OCI-LY3 (cell line): ENCODE measurements at regions not wholly inside any gene's neighbourhood (a gene's known extent, or its start where the extent isn't known, plus 50 kb on each side); places are given as distances from the start of the nearest gene placed in this dataset.

Experiments
- H2AFZ ChIP-seq: fragments of 200-600, 300-600 bp; shearing (Covaris generic); 2 replicates; pipeline ENCODE4 v1.6.0; 2014; ENCODE audit warnings: antibody characterized with exemption, low read depth, low read length
- H3K27ac ChIP-seq: fragments of 200-600, 300-600 bp; sonication (generic); 2 replicates; pipeline ENCODE4 v1.5.1; 2014; ENCODE audit warnings: mild to moderate bottlenecking, low read length, moderate library complexity, mixed read lengths
- H3K27me3 ChIP-seq: fragments of 200-600, 300-600 bp; sonication (generic); 2 replicates; pipeline ENCODE4 v1.6.1; 2014; ENCODE audit warnings: low read depth, low read length, mixed read lengths
- H3K36me3 ChIP-seq: fragments of 200-600, 300-600 bp; sonication (generic); replicated peaks from 2 replicates; pipeline ENCODE3; 2014; ENCODE audit warnings: low read depth, low read length, mixed read lengths
- H3K4me1 ChIP-seq: fragments of 300-600, 200-600 bp; sonication (generic); 2 replicates; pipeline ENCODE4 v1.6.1; 2014; ENCODE audit warnings: low read length, mixed read lengths
- H3K4me2 ChIP-seq: fragments of 200-600, 300-600 bp; sonication (generic); 2 replicates; pipeline ENCODE4 v1.6.1; 2014; ENCODE audit warnings: low read length, mixed read lengths
- H3K4me3 ChIP-seq: fragments of 300-600, 200-600 bp; sonication (generic); 2 replicates; pipeline ENCODE4 v1.5.1; 2014; ENCODE audit warnings: antibody characterized with exemption, mild to moderate bottlenecking, low read length, moderate library complexity
- H3K79me2 ChIP-seq: fragments of 300-600, 200-600 bp; shearing (Covaris generic); 2 replicates; pipeline ENCODE4 v1.6.1; 2014; ENCODE audit warnings: mild to moderate bottlenecking, low read length, mixed read lengths
- H3K9ac ChIP-seq: fragments of 300-600, 200-600 bp; shearing (Covaris generic); 2 replicates; pipeline ENCODE4 v1.6.0; 2014; ENCODE audit warnings: mild to moderate bottlenecking, low read length, moderate library complexity
- H3K9me3 ChIP-seq: fragments of 200-600, 300-600 bp; shearing (Covaris generic); 2 replicates; pipeline ENCODE4 v1.6.1; 2014; ENCODE audit warnings: low read length, mixed read lengths; ENCODE audit not compliant: insufficient read depth
- H4K20me1 ChIP-seq: fragments of 200-600, 300-600 bp; sonication (generic); 2 replicates; pipeline ENCODE4 v1.6.1; 2016; ENCODE audit warnings: low read length, mixed read lengths; ENCODE audit not compliant: insufficient read depth
- CTCF ChIP-seq: fragments of 200-600, 300-600 bp; sonication (generic); IDR thresholded peaks from 2 replicates; pipeline ENCODE4 v1.5.1; 2014; ENCODE audit warnings: antibody characterized with exemption, low read length, low read depth
- EZH2phosphoT487 ChIP-seq: fragments of 200-600 bp; shearing (Covaris generic); IDR thresholded peaks from 2 replicates; pipeline ENCODE4 v1.6.1; 2018; ENCODE audit warnings: antibody characterized with exemption, mixed run types, low read depth

DNA sequence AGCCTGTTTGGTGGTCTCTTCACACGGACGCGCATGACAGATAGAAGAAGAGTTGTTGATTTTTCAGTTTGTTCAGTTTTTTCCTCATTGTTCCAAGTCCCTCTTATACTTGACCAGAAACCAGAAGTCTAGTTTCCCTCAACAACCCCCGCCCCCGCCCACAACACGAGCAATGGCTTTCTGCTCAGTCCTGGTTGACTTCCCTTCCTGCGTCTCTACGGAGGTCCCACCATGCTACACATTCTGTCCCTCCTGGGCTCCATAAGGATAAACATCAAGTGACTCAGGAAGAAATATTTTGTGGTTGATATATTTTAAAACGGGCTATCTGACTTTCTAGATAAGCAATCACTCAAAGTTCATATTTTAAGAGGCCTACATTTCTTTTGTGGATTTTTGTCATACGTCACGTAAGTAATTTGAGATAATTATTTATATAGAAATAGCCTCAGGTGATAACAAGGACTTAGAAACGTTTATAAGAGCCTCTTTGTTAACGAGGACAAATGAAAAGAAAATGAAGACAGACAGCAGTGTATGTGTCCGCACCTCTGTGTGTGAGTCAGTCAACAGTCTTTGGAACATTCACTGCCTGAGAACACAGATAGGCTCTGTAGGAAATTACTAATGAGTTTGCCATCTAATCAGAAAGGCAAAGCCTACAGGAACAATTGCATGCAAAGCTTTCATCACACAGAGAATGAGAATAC, 214.4 kb downstream of the RAP2A start:
- H3K9ac ChIP-seq, result no peak overlapping the region
- no peak overlapping the region for H3K4me3 ChIP-seq
- H3K27me3 ChIP-seq, result no peaks in the 10 kb centered on the region
- no peaks in the 10 kb centered on the region for H3K9me3 ChIP-seq
- no peak overlapping the region for H3K27ac ChIP-seq
- no peaks in the 10 kb centered on the region for H3K79me2 ChIP-seq
- H3K36me3 ChIP-seq, result no peaks in the 10 kb centered on the region
- no peaks in the 10 kb centered on the region for H4K20me1 ChIP-seq
- no peak overlapping the region for H3K4me2 ChIP-seq
- no peak for TF ChIP-seq CTCF
- no peak for TF ChIP-seq EZH2phosphoT487
- H2AFZ ChIP-seq, result no peak overlapping the region
- H3K4me1 ChIP-seq, result no peaks in the 10 kb centered on the region

DNA sequence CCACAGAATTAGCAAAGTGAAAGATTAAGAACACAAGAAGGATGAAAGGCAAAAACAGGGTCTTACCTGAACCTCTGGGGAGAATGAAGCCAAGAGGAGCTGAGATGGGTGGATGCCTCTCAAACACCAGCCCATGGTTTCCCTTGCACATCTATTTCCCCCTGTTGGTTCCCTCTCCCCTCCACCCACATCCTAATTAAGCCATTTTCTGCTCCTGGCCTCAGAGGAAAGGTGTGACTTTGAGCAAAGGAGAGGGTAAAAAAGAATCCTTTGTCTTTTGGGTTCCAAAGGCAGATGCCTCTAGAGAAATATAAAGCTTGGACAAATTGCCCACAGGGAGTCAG, 214.9 kb downstream of the RAP2A start:
- Histone ChIP-seq H3K4me1 (no peaks in the 10 kb centered on the region), H3K36me3 (no peaks in the 10 kb centered on the region), H3K4me3 (no peak overlapping the region), H3K9me3 (no peaks in the 10 kb centered on the region), H3K9ac (no peak overlapping the region), H2AFZ (no peak overlapping the region), H3K27ac (no peak overlapping the region), H3K27me3 (0 out of 2 replicates have a peak, but pooled peaks cover 5% of the 10 kb centered on the region), H4K20me1 (no peaks in the 10 kb centered on the region), H3K4me2 (no peak overlapping the region), H3K79me2 (no peaks in the 10 kb centered on the region)
- no peak for TF ChIP-seq EZH2phosphoT487

GRCh38 chr13:97653443-97654140, 219.6 kb downstream of the RAP2A start:
- Histone ChIP-seq H2AFZ (no peak overlapping the region), H3K9ac (no peak overlapping the region), H3K27ac (no peak overlapping the region), H3K9me3 (no peaks in the 10 kb centered on the region), H3K4me2 (no peak overlapping the region), H4K20me1 (no peaks in the 10 kb centered on the region), H3K4me3 (no peak overlapping the region), H3K4me1 (no peaks in the 10 kb centered on the region), H3K27me3 (0 out of 2 replicates have a peak, but pooled peaks cover 7% of the 10 kb centered on the region), H3K79me2 (no peaks in the 10 kb centered on the region), H3K36me3 (no peaks in the 10 kb centered on the region)
- TF ChIP-seq EZH2phosphoT487 (no peak), CTCF (no peak)

DNA sequence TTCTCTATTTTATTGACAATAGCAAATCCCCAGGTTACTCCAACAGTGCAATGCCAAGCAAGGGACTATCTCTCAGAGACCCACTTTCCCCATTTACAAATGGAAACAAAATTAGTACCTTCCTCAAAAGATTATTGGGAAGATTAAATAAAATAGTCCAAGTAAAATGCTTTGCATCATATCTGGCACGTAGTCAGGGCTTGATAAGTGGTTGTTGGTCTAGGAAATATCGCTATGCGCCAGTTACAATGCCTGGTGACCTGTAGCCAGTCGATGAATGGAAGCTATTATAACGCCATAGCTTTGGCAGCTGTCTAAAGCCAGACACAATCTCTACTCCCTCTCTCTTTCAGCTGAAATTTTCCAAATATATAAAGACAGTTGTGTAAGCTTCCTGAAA, 220.3 kb downstream of the RAP2A start:
- no peaks in the 10 kb centered on the region for H3K9me3 ChIP-seq
- no peak overlapping the region for H2AFZ ChIP-seq
- H4K20me1 ChIP-seq, result no peaks in the 10 kb centered on the region
- no peak overlapping the region for H3K9ac ChIP-seq
- H3K27ac ChIP-seq, result no peak overlapping the region
- H3K79me2 ChIP-seq, result no peaks in the 10 kb centered on the region
- H3K4me3 ChIP-seq, result no peak overlapping the region
- no peaks in the 10 kb centered on the region for H3K4me1 ChIP-seq
- H3K27me3 ChIP-seq, result 0 out of 2 replicates have a peak, but pooled peaks cover 7% of the 10 kb centered on the region
- H3K4me2 ChIP-seq, result no peak overlapping the region
- no peak for TF ChIP-seq EZH2phosphoT487
- no peak for TF ChIP-seq CTCF
- H3K36me3 ChIP-seq, result no peaks in the 10 kb centered on the region
